ENCODE measurements at regions not wholly inside any gene's neighbourhood (a gene's known extent, or its start where the extent isn't known, plus 50 kb on each side); places are given as distances from the start of the nearest gene placed in this dataset.
"Not testable (repeated sequence)": the region's sequence is repeated elsewhere in the genome, so short reads cannot be mapped to it uniquely, and the experiment has no call there.

DNA sequence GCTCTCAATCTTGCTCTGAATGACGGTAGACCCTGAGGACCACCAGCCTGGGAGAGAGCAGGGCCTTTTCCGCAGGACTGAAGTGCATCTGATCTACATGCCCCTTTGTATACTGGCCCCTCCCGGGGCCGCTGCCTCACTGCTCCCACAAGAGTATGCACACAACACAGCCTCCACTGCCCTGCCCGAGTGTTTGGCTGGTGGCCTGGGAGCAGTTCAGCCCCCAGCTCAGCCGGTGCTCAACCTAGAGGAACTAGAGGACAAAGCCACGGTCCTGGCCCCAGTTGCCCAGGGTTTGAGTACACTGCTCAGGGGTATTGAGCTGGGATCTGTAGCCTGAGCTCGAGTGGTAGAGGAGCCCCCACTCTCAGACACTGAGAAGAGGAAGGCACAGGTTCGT is 118.9 kb upstream of the CAB39 start:
- no peak for DNase-seq

DNA sequence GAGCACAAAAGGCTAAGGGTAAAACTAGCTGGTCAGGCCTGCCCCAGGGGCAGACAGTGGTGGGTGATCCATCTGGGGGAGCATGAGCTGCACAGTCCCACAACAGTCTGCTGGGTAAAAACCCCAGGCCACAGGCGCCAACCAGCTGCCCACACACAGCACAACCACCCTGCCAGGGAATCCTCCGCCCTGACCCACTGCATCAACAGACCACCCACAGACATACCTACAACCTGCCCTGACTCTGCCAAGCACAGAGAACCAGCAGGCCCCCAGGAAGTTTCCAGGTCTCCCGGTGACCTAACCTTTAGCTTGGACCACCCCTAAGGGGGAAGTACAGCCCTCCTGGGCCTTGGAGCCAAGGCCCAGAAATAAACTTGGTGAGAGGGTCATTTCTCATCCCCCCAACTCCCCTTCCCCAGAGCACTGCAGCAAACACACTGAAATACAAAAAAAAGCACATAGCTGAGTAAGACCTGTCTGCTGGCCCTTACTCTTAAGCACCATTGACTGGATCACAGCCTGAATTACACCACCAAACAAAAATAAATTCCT is 118.3 kb upstream of the CAB39 start:
- no peak for DNase-seq

DNA sequence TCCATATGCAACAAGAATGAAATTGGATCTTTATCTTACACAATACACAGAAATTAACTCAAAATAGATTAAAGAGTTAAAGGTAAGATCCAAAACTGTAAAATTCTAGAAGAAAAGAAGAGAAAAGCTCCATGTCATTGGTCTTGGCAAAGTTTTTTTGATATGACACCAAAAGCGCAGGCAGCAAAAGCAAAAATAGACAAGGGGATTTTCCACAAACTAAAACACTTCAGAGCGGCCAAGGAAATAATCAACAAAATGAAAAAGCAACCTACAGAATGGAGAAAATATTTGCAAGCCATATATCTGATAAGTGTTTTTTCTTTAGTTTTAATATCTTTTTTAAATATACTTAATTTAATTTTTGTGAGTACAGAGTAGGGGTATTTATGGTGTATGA is 112.8 kb upstream of the CAB39 start:
- no peak for DNase-seq

DNA sequence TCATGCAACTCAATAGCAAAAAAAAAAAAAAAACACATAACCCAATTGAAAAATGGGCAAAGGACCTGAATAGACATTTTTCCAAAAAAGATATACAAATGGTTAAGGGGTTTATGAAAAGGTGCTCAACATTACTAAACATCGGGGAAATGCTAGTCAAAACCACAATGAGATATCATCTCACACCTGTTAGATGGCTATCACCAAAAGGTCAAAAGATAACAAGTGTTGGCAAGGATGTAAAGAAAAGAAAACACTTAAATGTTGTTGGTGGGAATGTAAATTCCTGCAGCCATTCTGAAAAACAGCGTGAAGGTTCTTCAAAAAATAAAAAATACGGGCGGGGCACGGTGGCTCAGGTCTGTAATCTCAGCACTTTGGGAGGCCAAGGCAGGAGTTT is 112.4 kb upstream of the CAB39 start:
- no peak for DNase-seq

DNA sequence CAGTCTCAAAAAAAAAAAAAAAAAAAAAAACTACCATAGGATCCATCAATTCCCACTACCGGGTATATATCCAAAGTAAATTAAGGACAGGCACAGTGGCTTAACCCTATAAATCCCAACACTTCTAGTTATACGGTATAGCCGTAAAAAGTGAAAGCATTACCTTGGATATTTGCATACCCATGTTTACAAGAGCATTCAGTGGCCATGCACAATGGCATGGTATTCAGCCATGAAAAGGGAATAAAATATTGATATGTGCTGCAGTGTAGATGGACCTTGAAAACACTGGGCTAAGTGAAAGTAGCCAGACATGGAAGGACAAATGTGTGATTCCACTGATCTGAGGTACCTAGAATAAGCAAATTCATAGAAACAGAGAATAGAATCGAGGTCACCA is 111.8 kb upstream of the CAB39 start:
- DNase-seq = no peak

DNA sequence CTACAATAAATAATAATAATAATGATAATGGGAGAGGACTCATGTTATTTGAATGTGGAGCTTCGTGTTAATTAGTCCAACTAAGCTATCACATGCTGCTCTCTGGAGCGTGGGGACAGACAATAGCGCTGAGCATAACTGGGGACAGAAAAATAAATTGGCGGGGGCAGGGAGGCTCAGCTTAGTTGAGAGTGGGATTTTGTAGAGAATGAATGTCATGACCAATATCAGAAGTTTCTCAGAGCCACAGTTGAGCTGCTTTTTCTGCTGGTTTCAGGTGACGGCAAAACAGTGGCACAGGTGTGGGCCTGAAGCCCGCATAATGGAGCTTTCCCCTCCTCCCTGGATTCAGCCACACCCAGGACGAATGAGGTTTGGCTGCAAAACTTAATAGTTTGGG is 111.1 kb upstream of the CAB39 start:
- DNase-seq = no peak

DNA sequence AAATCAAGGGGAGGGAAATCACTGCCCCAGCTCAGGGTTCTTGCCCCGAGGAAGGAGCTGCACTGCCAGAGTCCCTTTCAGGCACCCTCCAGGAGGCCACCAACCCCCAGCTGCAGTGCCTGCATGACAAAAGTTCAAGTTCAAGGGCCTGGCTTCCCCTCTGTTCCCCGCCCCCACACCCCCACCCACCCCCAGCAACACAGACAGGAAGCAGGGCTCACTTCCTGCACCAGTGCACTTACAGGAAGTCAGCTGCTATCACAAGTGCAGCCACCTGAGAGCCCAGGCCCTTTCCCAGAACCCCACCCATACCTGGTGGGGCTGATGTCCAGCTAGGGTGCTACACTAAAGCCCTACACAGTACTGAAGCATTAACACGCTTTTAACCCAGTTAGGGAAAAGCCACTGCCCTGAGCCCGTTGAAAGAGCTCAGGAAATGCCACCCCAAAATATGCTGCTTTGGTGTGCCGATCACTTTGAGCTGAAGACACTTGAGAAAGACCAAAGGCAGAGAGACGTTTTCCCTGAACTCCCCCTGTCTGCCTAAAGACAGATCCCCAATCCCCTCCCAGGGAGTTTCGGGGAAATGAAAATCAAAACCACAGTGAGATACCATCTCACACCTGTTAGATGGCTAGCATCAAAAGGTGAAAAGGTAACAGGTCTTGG is 109.9 kb upstream of the CAB39 start:
- peak; percentile 37 to 63 for DNase-seq

DNA sequence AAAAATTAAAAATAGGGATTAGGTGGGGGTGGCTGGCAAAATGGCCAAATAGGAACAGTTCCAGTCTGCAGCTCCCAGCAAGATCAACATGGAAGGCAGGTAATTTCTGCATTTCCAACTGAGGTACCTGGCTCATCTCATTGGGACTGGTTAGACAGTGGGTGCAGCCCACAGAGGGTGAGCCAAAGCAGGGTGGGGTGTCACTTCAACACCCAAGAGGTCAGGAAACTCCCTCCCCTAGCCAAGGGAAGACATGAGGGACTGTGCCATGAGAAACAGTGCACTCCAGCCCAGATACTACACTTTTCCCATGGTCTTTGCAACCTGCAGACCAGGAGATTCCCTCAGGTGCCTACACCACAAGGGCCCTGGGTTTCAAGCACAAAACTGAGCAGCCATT is 109.3 kb upstream of the CAB39 start:
- DNase-seq = not testable (repeated sequence)

DNA sequence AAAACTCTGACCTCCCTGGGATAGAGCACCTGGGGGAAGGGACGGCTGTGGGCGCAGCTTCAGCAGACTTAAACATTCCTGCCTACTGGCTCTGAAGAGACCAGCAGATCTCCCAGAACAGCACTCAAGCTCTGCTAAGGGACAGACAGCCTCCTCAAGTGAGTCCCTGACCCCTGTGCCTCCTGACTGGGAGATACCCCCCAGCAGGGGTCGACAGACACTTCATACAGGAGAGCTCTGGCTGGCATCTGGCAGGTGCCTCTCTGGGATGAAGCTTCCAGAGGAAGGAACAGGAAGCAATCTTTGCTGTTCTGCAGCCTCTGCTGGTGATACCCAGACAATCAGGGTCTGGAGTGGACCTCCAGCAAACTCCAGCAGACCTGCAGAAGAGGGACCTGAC is 108.5 kb upstream of the CAB39 start:
- DNase-seq = not testable (repeated sequence)

DNA sequence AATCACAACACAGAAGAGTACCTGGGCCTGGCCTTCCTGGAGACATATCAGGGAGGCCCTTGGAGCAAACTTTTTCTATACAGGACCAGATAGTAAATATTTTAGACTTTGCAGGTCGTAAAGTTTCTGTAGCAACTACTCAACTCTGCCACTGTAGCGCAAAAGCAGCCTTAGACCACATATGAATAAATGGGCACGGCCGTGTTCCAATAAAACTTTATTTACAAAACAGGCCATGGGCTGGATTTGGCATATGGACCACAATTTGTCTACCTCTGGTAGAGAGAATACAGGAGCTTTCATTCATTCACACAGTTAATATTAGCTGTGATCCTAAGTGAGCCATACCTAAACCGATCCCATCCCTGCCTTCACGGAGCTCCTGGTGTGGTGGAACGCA is 98.6 kb upstream of the CAB39 start:
- no peak for DNase-seq

DNA sequence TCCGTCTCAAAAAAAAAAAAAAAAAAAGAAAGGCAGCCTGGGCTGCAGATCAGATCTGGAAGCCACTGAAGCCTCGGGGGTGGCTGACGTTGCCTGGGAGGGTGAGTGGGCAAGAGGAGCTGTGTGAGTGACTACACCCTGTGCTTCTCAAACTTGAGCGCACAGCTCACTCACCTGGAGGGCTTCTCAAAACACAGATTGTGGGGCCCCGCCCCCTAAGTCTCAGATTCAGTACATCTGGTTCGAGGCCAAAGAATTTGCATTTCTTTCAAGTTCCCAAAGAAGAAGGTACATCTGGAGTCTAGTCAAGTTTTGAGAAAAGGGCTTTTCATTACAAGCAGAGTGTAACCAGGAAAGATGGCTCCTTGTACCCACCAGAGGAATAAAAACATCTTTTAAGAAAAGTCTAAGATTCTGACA is 97.7 kb upstream of the CAB39 start:
- no peak for DNase-seq

DNA sequence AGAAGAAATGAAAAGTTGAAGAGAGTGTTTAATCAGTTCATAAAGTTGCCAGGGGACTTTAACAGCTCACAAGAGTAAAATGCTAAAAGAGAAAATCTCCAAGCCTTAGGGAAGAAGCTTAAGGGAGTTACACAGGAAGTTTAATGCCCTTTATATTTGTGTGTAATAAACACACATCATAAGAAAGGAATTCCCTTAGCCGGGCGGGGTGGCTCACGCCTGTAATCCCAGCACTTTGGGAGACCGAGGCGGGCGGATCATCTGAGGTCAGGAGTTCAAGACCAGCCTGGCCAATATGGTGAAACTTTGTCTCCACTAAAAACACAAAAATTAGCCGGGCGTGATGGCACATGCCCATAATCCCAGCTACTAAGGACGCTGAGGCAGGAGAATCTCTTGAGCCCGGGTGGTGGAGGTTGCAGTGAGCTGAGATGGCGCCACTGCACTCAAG is 95.4 kb upstream of the CAB39 start:
- not testable (repeated sequence) for DNase-seq

DNA sequence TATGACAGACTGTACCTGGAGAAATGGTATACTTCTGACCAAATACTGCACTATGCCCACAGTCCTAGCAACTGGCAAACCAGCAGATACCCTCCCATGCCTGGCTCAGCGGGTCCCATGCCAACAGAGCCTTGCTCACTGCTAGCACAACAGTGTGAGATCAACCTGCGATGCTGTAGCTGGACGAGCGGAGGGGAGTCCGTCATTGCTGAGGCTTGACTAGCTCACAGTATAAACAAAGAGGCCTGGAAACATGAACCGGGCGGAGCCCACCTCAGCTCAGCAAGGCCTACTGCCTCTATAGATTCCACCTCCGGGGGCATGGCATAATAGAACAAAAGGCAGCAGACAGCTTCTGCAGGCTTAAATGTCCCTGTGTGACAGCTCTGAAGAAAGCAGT is 93.2 kb upstream of the CAB39 start:
- no peak for DNase-seq

DNA sequence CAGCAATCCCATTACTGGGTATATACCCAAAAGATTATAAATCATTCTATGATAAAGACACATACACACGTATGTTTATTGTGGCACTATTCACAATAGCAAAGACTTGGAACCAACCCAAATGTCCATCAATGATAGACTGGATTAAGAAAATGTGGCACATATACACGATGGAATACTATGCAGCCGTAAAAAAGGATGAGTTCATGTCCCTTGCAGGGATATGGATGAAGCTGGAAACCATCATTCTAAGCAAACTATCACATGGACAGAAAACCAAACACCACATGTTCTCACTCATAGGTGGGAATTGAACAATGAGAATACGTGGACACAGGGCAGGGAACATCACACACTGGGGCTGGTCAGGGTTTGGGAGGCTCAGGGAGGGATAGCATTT is 87.4 kb upstream of the CAB39 start:
- not testable (repeated sequence) for DNase-seq

DNA sequence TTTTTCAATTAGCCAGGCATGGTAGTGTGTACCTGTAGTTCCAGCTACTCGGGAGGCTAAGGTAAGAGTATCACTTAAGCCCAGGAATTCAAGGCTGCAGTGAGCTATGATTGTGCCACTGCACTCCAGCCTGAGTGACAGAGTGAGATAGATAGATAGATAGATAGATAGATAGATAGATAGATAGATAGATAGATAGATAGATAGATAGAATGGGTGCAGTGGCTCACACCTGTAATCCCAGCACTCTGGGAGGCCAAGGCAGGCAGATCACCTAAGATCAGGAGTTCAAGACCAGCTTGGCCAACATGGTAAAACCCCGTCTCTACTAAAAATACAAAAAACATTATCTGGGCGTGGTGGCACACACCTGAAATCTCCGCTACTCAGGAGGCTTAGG is 85.6 kb upstream of the CAB39 start:
- DNase-seq = not testable (repeated sequence)

DNA sequence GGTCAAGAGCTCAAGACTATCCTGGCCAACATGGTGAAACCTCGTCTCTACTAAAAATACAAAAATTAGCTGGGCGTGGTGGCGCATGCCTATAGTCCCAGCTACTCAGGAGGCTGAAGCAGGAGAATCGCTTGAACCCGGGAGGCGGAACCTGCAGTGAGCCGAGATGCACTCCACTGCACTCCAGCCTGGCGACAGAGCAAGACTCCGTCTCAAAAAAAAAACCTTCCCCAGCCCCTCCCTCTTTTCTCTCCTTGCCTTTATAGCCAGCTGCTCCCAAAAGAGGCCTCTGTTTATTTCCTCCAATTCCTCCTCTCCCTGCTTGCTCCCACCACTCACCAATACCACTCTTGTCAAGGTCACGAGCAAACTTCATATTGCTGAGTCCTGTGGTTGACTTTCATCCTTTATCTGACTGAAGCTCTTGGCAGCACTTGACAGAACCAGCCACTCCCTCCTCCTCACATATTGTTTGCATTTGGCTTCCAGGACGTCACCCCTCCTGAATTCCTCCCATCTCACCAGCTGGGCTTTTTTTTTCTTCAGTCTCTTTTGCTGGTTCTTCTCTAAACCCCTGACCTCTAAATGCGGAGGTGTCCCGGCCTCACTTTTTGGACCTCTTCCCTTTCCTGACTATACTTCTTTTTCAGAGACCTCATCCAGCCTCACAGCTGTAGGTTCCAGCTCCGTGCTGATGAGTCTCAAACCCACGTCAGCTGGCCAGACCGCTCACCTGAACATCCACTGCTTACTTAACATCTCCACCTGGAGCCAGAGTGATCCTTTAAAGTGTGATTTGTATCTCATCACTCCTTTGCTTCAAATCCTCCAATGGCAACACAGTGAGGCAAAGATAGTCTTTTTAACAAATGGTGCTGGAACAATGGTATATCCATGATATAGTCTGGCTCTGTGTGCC is 84.6 kb upstream of the CAB39 start:
- no peak for DNase-seq

DNA sequence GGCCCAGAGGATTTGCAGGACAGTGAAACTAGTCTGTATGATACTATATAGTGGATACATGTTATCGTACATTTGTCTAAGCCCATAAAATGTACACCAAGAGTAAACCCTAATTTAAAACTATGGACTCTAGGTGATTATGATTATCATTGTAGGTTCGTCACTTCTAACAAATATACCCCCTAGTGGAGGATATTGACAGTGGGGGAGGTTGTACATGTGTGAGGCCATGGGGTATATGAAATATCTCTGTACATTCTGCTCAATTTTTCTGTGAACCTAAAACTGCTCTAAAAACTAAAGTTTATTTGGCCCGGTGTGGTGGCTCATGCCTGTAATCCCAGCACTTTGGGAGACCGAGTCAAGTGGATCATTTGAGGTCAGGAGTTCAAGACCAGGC is 81.2 kb upstream of the CAB39 start:
- DNase-seq = no peak

DNA sequence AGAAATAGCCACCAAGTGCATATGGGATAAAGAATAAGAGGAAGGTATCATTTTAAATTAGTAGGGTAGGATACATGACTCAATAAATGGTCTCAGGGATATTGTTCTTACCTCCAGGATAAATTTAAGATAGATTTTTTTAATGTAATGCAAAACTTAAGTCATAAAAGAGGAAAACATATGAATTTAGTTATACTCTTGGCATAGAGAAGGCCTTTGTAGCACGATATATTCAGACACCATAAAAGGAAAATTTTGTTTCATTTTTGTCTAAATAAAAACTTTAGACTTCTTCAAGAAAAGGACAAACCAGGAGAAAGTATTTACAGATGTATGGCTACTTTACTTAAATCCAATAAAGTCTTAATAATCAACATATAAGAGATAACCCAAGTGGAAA is 78.5 kb upstream of the CAB39 start:
- DNase-seq = no peak

DNA sequence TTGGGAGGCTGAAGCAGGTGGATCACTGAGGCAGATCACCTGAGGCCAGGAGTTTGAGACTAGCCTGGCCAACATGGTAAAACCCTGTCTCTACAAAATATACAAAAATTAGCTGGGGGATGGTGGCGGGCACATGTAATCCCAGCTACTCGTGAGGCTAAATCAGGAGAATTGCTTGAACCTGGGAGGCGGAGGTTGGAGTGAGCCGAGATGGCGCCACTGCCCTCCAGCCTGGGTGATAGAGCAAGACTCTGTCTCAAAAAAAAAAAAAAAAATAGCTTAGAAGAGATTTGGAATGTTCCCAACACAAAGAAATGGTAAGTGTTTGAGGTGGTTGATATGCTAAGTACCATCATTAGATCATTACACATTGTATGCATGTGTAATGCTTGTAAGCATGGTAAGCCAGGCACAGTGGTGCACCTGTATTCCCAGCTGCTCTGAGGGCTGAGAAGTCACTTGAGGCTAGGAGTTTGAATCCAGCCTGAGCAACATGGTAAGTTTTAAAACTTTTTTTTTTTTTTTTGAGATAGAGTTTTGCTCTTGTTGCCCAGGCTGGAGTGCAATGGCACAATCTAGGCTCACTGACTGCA is 77.8 kb upstream of the CAB39 start:
- DNase-seq = not testable (repeated sequence)

DNA sequence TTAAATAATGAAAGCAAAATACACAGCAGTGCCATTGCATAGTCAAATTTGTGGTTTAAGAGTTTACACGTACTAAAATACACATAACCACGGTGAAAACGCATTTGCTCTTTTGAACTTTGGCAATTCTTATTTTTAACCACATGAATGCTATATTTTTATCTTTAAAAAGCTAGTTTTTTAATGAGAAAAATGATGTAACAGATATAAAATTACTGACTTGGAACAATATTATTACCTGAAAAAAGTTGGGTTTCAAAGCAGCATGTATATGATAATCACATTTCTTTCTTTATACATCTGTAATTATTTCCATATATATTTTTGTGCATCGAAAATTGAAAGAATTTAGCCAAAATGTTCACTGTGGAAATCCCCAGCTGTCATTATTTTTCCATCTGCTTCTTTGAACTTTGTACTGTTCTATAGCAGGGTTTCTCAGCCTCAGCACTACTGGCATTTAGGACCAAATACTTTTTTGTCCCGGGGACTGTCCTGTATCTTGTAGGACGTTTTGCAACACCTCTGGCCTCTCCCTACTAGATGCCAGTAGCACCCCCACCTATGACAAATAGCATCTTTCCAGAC is 75.9 kb upstream of the CAB39 start:
- DNase-seq = no peak

DNA sequence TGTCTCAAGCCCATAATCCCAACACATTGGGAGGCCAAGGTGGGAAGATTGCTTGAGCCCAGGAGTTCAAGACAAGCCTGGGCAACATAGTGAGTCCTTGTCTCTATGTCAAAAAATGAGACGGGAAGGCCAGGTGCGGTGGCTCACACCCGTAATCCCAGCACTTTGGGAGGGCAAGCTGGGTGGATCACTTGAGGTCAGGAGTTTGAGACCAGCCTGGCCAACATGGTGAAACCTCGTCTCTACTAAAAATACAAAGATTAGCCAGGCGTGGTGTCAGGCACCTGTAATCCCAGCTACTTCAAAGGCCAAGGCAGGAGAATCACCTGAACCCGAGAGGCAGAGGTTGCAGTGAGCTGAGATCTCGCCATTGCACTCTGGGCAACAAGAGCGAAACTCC is 75.2 kb upstream of the CAB39 start:
- DNase-seq = not testable (repeated sequence)

DNA sequence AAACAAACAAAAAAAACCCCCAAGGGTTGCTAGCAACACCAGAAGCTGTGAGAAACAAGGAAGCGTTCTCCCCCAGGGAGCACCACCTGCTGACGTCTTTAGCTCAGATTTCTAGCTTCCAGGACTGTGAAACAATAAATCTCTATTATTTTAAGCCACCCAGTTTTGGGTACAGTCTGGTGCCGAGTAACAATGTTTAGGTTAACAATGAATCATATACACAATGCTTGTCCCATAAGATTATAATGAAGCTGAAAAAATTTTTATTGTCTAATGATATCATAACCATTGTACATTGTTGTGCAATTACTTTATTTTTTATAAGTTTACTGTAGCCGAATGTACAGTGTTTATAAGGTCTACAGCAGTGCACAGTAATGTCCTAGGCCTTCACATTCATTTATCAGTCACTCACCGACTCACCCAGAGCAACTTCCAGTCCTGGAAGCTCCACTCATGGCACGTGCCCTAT is 72.1 kb upstream of the CAB39 start:
- DNase-seq = no peak

DNA sequence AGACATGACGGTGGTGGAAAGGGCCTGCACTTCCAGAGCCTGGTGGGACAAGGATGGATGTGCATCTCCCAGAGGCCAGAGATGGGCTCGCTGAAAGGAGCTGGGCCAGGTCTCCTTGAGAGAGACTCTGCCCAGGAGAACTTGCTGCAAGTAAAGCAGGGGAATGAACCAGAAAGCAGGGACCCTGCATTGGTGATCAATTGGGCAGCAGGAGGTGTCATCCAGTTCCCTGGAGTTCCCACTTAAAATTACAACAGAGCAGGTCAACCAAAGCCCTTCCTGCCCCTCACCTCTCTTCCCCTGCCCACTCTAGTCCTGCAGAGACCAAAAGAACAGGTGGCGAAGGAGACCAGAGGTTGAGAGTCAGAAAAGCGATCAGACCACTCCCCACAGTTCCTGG is 69.7 kb upstream of the CAB39 start:
- DNase-seq = no peak

Measured in inflammatory macrophage (primary cell).